Liver (tissue), 8 donors: ENCODE measurements at regions not wholly inside any gene's neighbourhood (a gene's known extent, or its start where the extent isn't known, plus 50 kb on each side); places are given as distances from the start of the nearest gene placed in this dataset.

Experiments
- DNase-seq: peaks from one replicate; pipeline ENCODE4 v3.0.0-alpha.2; 2017; ENCODE audit warnings: low spot score
- H3K27ac ChIP-seq, 2 donors: one replicate each; pipeline ENCODE4 v1.7.0; 2013; ENCODE audit warnings: inconsistent platforms in 2 of 2, low read length in 2 of 2, control low read depth in 1 of 2, low read depth in 1 of 2, mild to moderate bottlenecking in 1 of 2
- H3K27me3 ChIP-seq, 4 donors: one replicate each; pipeline versions ENCODE4 v1.6.1 to v1.7.0; 2013; ENCODE audit warnings: low read length in 3 of 4, inconsistent platforms in 1 of 4, mild to moderate bottlenecking in 1 of 4, moderate library complexity in 1 of 4; ENCODE audit not compliant: control insufficient read depth in 4 of 4, insufficient read depth in 4 of 4
- H3K36me3 ChIP-seq, 4 donors: one replicate each; pipeline versions ENCODE4 v1.6.1 to v1.7.0; 2013; ENCODE audit warnings: low read length in 3 of 4, mild to moderate bottlenecking in 3 of 4, low read depth in 1 of 4, moderate library complexity in 1 of 4; ENCODE audit not compliant: control insufficient read depth in 4 of 4, insufficient read depth in 3 of 4
- H3K4me1 ChIP-seq, 4 donors: one replicate each; pipeline versions ENCODE4 v1.6.1 to v1.7.0; 2013; ENCODE audit warnings: low read length in 3 of 4, mild to moderate bottlenecking in 3 of 4, moderate library complexity in 1 of 4; ENCODE audit not compliant: control insufficient read depth in 4 of 4, insufficient read depth in 4 of 4
- H3K4me3 ChIP-seq, 3 donors: one replicate each; pipeline versions ENCODE4 v1.6.1 to v1.7.0; 2013; ENCODE audit warnings: low read length in 3 of 3, control low read depth in 1 of 3, low read depth in 1 of 3, mild to moderate bottlenecking in 1 of 3
- H3K9ac ChIP-seq, 2 donors: one replicate each; pipeline ENCODE4 v1.7.0; 2013; ENCODE audit warnings: low read length in 2 of 2, mild to moderate bottlenecking in 2 of 2, moderate library complexity in 2 of 2, control low read depth in 1 of 2, low read depth in 1 of 2
- H3K9me3 ChIP-seq, 4 donors: one replicate each; pipeline versions ENCODE4 v1.6.1 to v1.7.0; 2013; ENCODE audit warnings: low read length in 3 of 4; ENCODE audit not compliant: control insufficient read depth in 4 of 4
- ATF3 ChIP-seq: IDR thresholded peaks from 2 replicates; pipeline ENCODE4 v1.6.1; 2016; ENCODE audit warnings: antibody characterized with exemption
- CTCF ChIP-seq: fragments of 150-350 bp; IDR thresholded peaks from 2 replicates; pipeline ENCODE4 v1.5.1; 2017; ENCODE audit warnings: improper control_type of control experiment, low read depth, low read length; ENCODE audit not compliant: missing input control
- EGR1 ChIP-seq, 2 donors: IDR thresholded peaks; 2 replicates each; pipeline ENCODE4 v1.6.1; 2016 to 2018; ENCODE audit warnings: antibody characterized with exemption in 2 of 2, low read depth in 2 of 2
- FOXA1 ChIP-seq: IDR thresholded peaks from 2 replicates; pipeline ENCODE4 v1.6.1; 2016; ENCODE audit warnings: antibody characterized with exemption
- FOXA2 ChIP-seq: IDR thresholded peaks from 2 replicates; pipeline ENCODE4 v1.6.1; 2016; ENCODE audit warnings: antibody characterized with exemption
- GABPA ChIP-seq, 2 donors: IDR thresholded peaks in 1 of 2; conservative IDR thresholded peaks in 1 of 2; 2 replicates each; pipeline ENCODE4 v1.6.1; 2016; ENCODE audit warnings: antibody characterized with exemption in 2 of 2, mild to moderate bottlenecking in 1 of 2, moderate library complexity in 1 of 2
- HNF4A ChIP-seq, 2 donors: conservative IDR thresholded peaks; 2 replicates each; pipeline ENCODE4 v1.6.1; 2016; ENCODE audit warnings: antibody characterized with exemption in 2 of 2, mild to moderate bottlenecking in 2 of 2
- HNF4G ChIP-seq: IDR thresholded peaks from 2 replicates; pipeline ENCODE4 v1.6.1; 2016; ENCODE audit warnings: antibody characterized with exemption
- JUND ChIP-seq, 2 donors: IDR thresholded peaks; 2 replicates each; pipeline ENCODE4 v1.6.1; 2016; ENCODE audit warnings: antibody characterized with exemption in 2 of 2
- NR2F2 ChIP-seq: IDR thresholded peaks from 2 replicates; pipeline ENCODE4 v1.6.1; 2016; ENCODE audit warnings: antibody characterized with exemption
- RAD21 ChIP-seq, 2 donors: IDR thresholded peaks; 2 replicates each; pipeline ENCODE4 v1.6.1; 2016; ENCODE audit warnings: antibody characterized with exemption in 2 of 2, mild to moderate bottlenecking in 2 of 2
- RXRA ChIP-seq, 2 donors: IDR thresholded peaks; 2 replicates each; pipeline ENCODE4 v1.6.1; 2017 to 2018; ENCODE audit warnings: antibody characterized with exemption in 2 of 2, mild to moderate bottlenecking in 1 of 2
- SP1 ChIP-seq: IDR thresholded peaks from 2 replicates; pipeline ENCODE4 v1.6.1; 2018; ENCODE audit warnings: antibody characterized with exemption, mild to moderate bottlenecking
- TAF1 ChIP-seq: conservative IDR thresholded peaks from 2 replicates; pipeline ENCODE4 v1.6.1; 2016; ENCODE audit warnings: antibody characterized with exemption, mild to moderate bottlenecking
- YY1 ChIP-seq: IDR thresholded peaks from 2 replicates; pipeline ENCODE4 v1.6.1; 2016; ENCODE audit warnings: antibody characterized with exemption, mild to moderate bottlenecking
- WGBS: extraction: QIAGEN DNeasy Blood & Tissue Kit; methylation state at CpG from one replicate; pipeline ENCODE4 v1.1.7; 2013; 5-methylcytosine and 5-hydroxymethylcytosine counted together
- TF ChIP-seq, protein P1 (sequence below): IDR thresholded peaks from 2 replicates; pipeline ENCODE4 v1.6.1; 2016; ENCODE audit warnings: antibody characterized with exemption, mild to moderate bottlenecking
- TF ChIP-seq, protein P2 (sequence below): IDR thresholded peaks from 2 replicates; pipeline ENCODE4 v1.6.1; 2016; ENCODE audit warnings: antibody characterized with exemption
- TF ChIP-seq, protein P3 (sequence below): IDR thresholded peaks from 2 replicates; pipeline ENCODE4 v1.6.1; 2016; ENCODE audit warnings: antibody characterized with exemption
- donor health status: healthy.
- donor health status: healthy.
- donor health status: healthy.
- donor health status: healthy.
- donor health status: healthy.

- Histone ChIP-seq H3K36me3 (no peaks in the 10 kb centered on the region), H3K9me3 (no peaks in the 10 kb centered on the region), H3K4me1 (no peaks in the 10 kb centered on the region), H3K9ac (no peak overlapping the region), H3K27ac (no peak overlapping the region), H3K4me3 (no peak overlapping the region), H3K27me3 (no peaks in the 10 kb centered on the region)
- 92% methylated on average over 2 of the region's 2 CpGs for WGBS
- no peak for DNase-seq
- TF ChIP-seq NR2F2 (no peak), FOXA2 (no peak), RXRA (IDR thresholded peaks at IDR 0.05) (no peak), CTCF (no peak), HNF4G (no peak), JUND (IDR thresholded peaks at IDR 0.05) (no peak), RAD21 (IDR thresholded peaks at IDR 0.05) (no peak), GABPA (IDR thresholded peaks at IDR 0.05 in 1 of 2, conservative IDR thresholded peaks at IDR 0.05 in 1 of 2) (no peak), YY1 (no peak), SP1 (no peak), FOXA1 (no peak), TAF1 (no peak), EGR1 (IDR thresholded peaks at IDR 0.05; ENCODE audit: low read depth in 2 of 2) (no peak), HNF4A (conservative IDR thresholded peaks at IDR 0.05) (no peak)
- TF ChIP-seq, protein P1, sequence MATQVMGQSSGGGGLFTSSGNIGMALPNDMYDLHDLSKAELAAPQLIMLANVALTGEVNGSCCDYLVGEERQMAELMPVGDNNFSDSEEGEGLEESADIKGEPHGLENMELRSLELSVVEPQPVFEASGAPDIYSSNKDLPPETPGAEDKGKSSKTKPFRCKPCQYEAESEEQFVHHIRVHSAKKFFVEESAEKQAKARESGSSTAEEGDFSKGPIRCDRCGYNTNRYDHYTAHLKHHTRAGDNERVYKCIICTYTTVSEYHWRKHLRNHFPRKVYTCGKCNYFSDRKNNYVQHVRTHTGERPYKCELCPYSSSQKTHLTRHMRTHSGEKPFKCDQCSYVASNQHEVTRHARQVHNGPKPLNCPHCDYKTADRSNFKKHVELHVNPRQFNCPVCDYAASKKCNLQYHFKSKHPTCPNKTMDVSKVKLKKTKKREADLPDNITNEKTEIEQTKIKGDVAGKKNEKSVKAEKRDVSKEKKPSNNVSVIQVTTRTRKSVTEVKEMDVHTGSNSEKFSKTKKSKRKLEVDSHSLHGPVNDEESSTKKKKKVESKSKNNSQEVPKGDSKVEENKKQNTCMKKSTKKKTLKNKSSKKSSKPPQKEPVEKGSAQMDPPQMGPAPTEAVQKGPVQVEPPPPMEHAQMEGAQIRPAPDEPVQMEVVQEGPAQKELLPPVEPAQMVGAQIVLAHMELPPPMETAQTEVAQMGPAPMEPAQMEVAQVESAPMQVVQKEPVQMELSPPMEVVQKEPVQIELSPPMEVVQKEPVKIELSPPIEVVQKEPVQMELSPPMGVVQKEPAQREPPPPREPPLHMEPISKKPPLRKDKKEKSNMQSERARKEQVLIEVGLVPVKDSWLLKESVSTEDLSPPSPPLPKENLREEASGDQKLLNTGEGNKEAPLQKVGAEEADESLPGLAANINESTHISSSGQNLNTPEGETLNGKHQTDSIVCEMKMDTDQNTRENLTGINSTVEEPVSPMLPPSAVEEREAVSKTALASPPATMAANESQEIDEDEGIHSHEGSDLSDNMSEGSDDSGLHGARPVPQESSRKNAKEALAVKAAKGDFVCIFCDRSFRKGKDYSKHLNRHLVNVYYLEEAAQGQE = no peak
- TF ChIP-seq, protein P2, sequence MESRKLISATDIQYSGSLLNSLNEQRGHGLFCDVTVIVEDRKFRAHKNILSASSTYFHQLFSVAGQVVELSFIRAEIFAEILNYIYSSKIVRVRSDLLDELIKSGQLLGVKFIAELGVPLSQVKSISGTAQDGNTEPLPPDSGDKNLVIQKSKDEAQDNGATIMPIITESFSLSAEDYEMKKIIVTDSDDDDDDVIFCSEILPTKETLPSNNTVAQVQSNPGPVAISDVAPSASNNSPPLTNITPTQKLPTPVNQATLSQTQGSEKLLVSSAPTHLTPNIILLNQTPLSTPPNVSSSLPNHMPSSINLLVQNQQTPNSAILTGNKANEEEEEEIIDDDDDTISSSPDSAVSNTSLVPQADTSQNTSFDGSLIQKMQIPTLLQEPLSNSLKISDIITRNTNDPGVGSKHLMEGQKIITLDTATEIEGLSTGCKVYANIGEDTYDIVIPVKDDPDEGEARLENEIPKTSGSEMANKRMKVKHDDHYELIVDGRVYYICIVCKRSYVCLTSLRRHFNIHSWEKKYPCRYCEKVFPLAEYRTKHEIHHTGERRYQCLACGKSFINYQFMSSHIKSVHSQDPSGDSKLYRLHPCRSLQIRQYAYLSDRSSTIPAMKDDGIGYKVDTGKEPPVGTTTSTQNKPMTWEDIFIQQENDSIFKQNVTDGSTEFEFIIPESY = no peak
- TF ChIP-seq, protein P3, sequence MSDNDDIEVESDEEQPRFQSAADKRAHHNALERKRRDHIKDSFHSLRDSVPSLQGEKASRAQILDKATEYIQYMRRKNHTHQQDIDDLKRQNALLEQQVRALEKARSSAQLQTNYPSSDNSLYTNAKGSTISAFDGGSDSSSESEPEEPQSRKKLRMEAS = no peak
Observed at GRCh38 chr6:40879169-40879568, 159.9 kb downstream of the UNC5CL start.

GRCh38 chr6:40877362-40877761 is 161.7 kb downstream of the UNC5CL start:
- DNase-seq = no peak
- Histone ChIP-seq H3K9me3 (no peaks in the 10 kb centered on the region), H3K4me3 (no peak overlapping the region), H3K4me1 (no peaks in the 10 kb centered on the region), H3K27me3 (no peaks in the 10 kb centered on the region), H3K9ac (no peak overlapping the region), H3K27ac (no peak overlapping the region), H3K36me3 (no peaks in the 10 kb centered on the region)
- 38% methylated on average over 1 of the region's 1 CpG for WGBS
- TF ChIP-seq TAF1 (no peak), YY1 (no peak), SP1 (no peak), GABPA (IDR thresholded peaks at IDR 0.05 in 1 of 2, conservative IDR thresholded peaks at IDR 0.05 in 1 of 2) (no peak), RAD21 (IDR thresholded peaks at IDR 0.05) (no peak), ATF3 (no peak), CTCF (no peak), FOXA2 (no peak)
- TF ChIP-seq, protein P2 = no peak
- TF ChIP-seq, protein P3 = no peak
